ENCODE measurements at regions not wholly inside any gene's neighbourhood (a gene's known extent, or its start where the extent isn't known, plus 50 kb on each side); places are given as distances from the start of the nearest gene placed in this dataset.

DNA sequence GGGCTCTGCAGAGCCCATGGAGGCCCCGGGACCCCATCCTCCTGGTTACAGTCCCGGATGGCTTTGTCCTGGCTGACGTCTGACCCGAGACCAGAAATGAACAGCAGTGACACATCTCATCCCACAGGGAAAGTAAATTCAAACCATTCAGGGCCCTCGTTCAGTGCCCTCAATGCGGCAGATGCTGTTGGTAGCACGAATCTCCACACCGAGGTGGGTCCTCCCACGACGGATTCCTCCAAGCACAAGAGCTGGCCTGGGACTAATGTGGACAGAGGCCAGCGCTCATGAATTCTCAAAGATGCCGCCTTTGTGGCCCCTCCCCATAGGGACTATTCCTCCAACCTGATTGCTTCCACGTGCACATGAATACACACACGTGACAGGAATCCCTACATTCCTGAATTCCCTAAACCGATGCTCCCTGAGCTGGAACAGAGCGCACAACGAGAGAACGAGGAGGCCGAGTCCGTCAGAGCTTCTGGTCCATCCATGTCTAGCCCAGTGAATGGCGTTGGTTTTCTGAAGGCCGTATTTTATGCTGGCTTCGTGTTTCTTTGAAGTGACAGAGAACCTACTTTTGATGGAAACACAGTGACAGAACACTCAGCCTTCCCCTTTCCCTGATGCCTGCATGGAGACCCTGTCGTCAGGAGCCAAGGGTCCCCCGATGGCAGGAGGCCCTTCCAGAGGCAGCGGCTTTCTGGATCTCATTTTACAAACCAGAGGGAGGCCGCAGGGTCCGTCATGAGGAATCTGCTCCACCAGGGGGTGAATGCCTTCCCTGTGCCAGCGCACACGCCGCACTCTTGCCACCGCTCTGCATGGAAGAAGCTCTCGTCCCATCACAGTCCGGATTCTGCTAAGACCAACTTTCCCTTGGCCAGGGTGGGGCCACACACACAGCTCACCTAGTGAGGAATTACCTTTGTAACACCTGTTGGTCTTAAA, 64.3 kb upstream of the SNTG2 start:
- H3K4me1 ChIP-seq (ENCODE audit: insufficient read depth, low read length) = peaks cover 5% of the 10 kb centered on the region
- TF ChIP-seq, protein P1, sequence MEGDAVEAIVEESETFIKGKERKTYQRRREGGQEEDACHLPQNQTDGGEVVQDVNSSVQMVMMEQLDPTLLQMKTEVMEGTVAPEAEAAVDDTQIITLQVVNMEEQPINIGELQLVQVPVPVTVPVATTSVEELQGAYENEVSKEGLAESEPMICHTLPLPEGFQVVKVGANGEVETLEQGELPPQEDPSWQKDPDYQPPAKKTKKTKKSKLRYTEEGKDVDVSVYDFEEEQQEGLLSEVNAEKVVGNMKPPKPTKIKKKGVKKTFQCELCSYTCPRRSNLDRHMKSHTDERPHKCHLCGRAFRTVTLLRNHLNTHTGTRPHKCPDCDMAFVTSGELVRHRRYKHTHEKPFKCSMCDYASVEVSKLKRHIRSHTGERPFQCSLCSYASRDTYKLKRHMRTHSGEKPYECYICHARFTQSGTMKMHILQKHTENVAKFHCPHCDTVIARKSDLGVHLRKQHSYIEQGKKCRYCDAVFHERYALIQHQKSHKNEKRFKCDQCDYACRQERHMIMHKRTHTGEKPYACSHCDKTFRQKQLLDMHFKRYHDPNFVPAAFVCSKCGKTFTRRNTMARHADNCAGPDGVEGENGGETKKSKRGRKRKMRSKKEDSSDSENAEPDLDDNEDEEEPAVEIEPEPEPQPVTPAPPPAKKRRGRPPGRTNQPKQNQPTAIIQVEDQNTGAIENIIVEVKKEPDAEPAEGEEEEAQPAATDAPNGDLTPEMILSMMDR (IDR thresholded peaks at IDR 0.05; ENCODE audit: extremely low read depth, low read depth, low read length) = no peak
- H3K27ac ChIP-seq (ENCODE audit: low read depth, low read length) = no peak overlapping the region
- no peak overlapping the region for H3K4me3 ChIP-seq (ENCODE audit: insufficient read depth, low read length)
- H3K4me2 ChIP-seq (ENCODE audit: insufficient read depth, low read length) = no peak overlapping the region
- peak; percentile 58 for DNase-seq (ENCODE audit: insufficient read length, low spot score, missing footprints)
- no peaks in the 10 kb centered on the region for H3K9me3 ChIP-seq (ENCODE audit: low read depth, low read length)
- H2AFZ ChIP-seq (ENCODE audit: low read length) = no peak overlapping the region
- no peaks in the 10 kb centered on the region for H3K36me3 ChIP-seq (ENCODE audit: insufficient read depth, low read length)
- no peaks in the 10 kb centered on the region for H3K79me2 ChIP-seq (ENCODE audit: insufficient read depth, low read length)
- peaks cover 30% of the 10 kb centered on the region for H3K27me3 ChIP-seq (ENCODE audit: insufficient read depth, low read length)
- H4K20me1 ChIP-seq (ENCODE audit: insufficient read depth, low read length) = no peaks in the 10 kb centered on the region

GRCh38 chr2:885230-886071, 65.2 kb upstream of the SNTG2 start:
- Histone ChIP-seq H3K79me2 (ENCODE audit: insufficient read depth, low read length) (no peaks in the 10 kb centered on the region), H3K27ac (ENCODE audit: low read depth, low read length) (no peak overlapping the region), H3K27me3 (ENCODE audit: insufficient read depth, low read length) (peaks cover 30% of the 10 kb centered on the region), H3K4me1 (ENCODE audit: insufficient read depth, low read length) (peaks cover 3% of the 10 kb centered on the region), H2AFZ (ENCODE audit: low read length) (no peak overlapping the region), H3K4me2 (ENCODE audit: insufficient read depth, low read length) (no peak overlapping the region), H3K36me3 (ENCODE audit: insufficient read depth, low read length) (no peaks in the 10 kb centered on the region), H3K4me3 (ENCODE audit: insufficient read depth, low read length) (no peak overlapping the region), H3K9me3 (ENCODE audit: low read depth, low read length) (no peaks in the 10 kb centered on the region), H4K20me1 (ENCODE audit: insufficient read depth, low read length) (no peaks in the 10 kb centered on the region)
- TF ChIP-seq, protein P1 (IDR thresholded peaks at IDR 0.05; ENCODE audit: extremely low read depth, low read depth, low read length) = no peak
- peak; percentile 55 for DNase-seq (ENCODE audit: insufficient read length, low spot score, missing footprints)

- Histone ChIP-seq H3K9me3 (ENCODE audit: low read depth, low read length) (no peaks in the 10 kb centered on the region), H3K4me2 (ENCODE audit: insufficient read depth, low read length) (no peak overlapping the region), H3K79me2 (ENCODE audit: insufficient read depth, low read length) (no peaks in the 10 kb centered on the region), H3K4me1 (ENCODE audit: insufficient read depth, low read length) (peaks cover 3% of the 10 kb centered on the region), H3K4me3 (ENCODE audit: insufficient read depth, low read length) (no peak overlapping the region), H3K36me3 (ENCODE audit: insufficient read depth, low read length) (no peaks in the 10 kb centered on the region), H2AFZ (ENCODE audit: low read length) (peak overlapping the region; percentile 15), H3K27ac (ENCODE audit: low read depth, low read length) (no peak overlapping the region), H3K27me3 (ENCODE audit: insufficient read depth, low read length) (peaks cover 30% of the 10 kb centered on the region), H4K20me1 (ENCODE audit: insufficient read depth, low read length) (no peaks in the 10 kb centered on the region)
- no peak for DNase-seq (ENCODE audit: insufficient read length, low spot score, missing footprints)
- TF ChIP-seq, protein P1 (IDR thresholded peaks at IDR 0.05; ENCODE audit: extremely low read depth, low read depth, low read length) = no peak
Measured at GRCh38 chr2:883803-884748, 66.6 kb upstream of the SNTG2 start.
